Activated naive CD8-positive, alpha-beta T cell treated with anti-CD3 and anti-CD28 coated beads for 36 hours (primary cell): ENCODE measurements at regions not wholly inside any gene's neighbourhood (a gene's known extent, or its start where the extent isn't known, plus 50 kb on each side); places are given as distances from the start of the nearest gene placed in this dataset.

Source experiments
- DNase-seq: peaks from one replicate; pipeline ENCODE4 v3.0.0; 2021
- H3K27ac Mint-ChIP-seq: one replicate; pipeline ENCODE4 v1.8.0; 2022; ENCODE audit warnings: mild to moderate bottlenecking, moderate library complexity, mixed read lengths
- H3K27me3 Mint-ChIP-seq: one replicate; pipeline ENCODE4 v1.8.0; 2022; ENCODE audit warnings: mild to moderate bottlenecking, mixed read lengths
- H3K36me3 Mint-ChIP-seq: one replicate; pipeline ENCODE4 v1.8.0; 2021; ENCODE audit warnings: mild to moderate bottlenecking, mixed read lengths
- H3K4me1 Mint-ChIP-seq: one replicate; pipeline ENCODE4 v1.8.0; 2021; ENCODE audit warnings: mixed read lengths
- H3K4me3 Mint-ChIP-seq: one replicate; pipeline ENCODE4 v1.8.0; 2022; ENCODE audit warnings: mild to moderate bottlenecking, moderate library complexity, mixed read lengths
- H3K9me3 Mint-ChIP-seq: one replicate; pipeline ENCODE4 v1.8.0; 2022; ENCODE audit warnings: mixed read lengths

- Mint-ChIP-seq H3K4me3 (no peak overlapping the region), H3K27me3 (no peaks in the 10 kb centered on the region), H3K27ac (no peak overlapping the region), H3K4me1 (no peaks in the 10 kb centered on the region), H3K36me3 (no peaks in the 10 kb centered on the region), H3K9me3 (peaks cover 1% of the 10 kb centered on the region)
- no peak for DNase-seq
Observed at GRCh38 chr18:41602034-41602433, 353.0 kb upstream of the PIK3C3 start.

GRCh38 chr18:41600693-41601391, 354.2 kb upstream of the PIK3C3 start:
- H3K27me3 Mint-ChIP-seq: no peaks in the 10 kb centered on the region
- H3K9me3 Mint-ChIP-seq: peaks cover 1% of the 10 kb centered on the region
- H3K36me3 Mint-ChIP-seq: no peaks in the 10 kb centered on the region
- no peaks in the 10 kb centered on the region for H3K4me1 Mint-ChIP-seq
- no peak overlapping the region for H3K4me3 Mint-ChIP-seq
- H3K27ac Mint-ChIP-seq: no peak overlapping the region
- no peak for DNase-seq

GRCh38 chr18:41599466-41599865, 355.6 kb upstream of the PIK3C3 start:
- no peaks in the 10 kb centered on the region for H3K36me3 Mint-ChIP-seq
- no peak overlapping the region for H3K4me3 Mint-ChIP-seq
- H3K4me1 Mint-ChIP-seq: no peaks in the 10 kb centered on the region
- DNase-seq: no peak
- no peak overlapping the region for H3K27ac Mint-ChIP-seq
- H3K27me3 Mint-ChIP-seq: no peaks in the 10 kb centered on the region
- H3K9me3 Mint-ChIP-seq: no peaks in the 10 kb centered on the region

GRCh38 chr18:41594582-41594981, 360.5 kb upstream of the PIK3C3 start:
- Mint-ChIP-seq H3K9me3 (no peaks in the 10 kb centered on the region), H3K27me3 (no peaks in the 10 kb centered on the region), H3K36me3 (no peaks in the 10 kb centered on the region), H3K4me1 (no peaks in the 10 kb centered on the region), H3K4me3 (no peak overlapping the region), H3K27ac (no peak overlapping the region)
- DNase-seq: no peak

GRCh38 chr18:41593171-41593675, 361.8 kb upstream of the PIK3C3 start:
- DNase-seq: no peak
- Mint-ChIP-seq H3K27me3 (no peaks in the 10 kb centered on the region), H3K4me3 (no peak overlapping the region), H3K27ac (no peak overlapping the region), H3K9me3 (no peaks in the 10 kb centered on the region), H3K4me1 (no peaks in the 10 kb centered on the region), H3K36me3 (no peaks in the 10 kb centered on the region)

GRCh38 chr18:41587976-41588375, 367.1 kb upstream of the PIK3C3 start:
- H3K4me3 Mint-ChIP-seq: no peak overlapping the region
- H3K36me3 Mint-ChIP-seq: no peaks in the 10 kb centered on the region
- no peaks in the 10 kb centered on the region for H3K9me3 Mint-ChIP-seq
- H3K27ac Mint-ChIP-seq: no peak overlapping the region
- H3K27me3 Mint-ChIP-seq: no peaks in the 10 kb centered on the region
- no peaks in the 10 kb centered on the region for H3K4me1 Mint-ChIP-seq
- DNase-seq: no peak

GRCh38 chr18:41585512-41585911, 369.5 kb upstream of the PIK3C3 start:
- H3K27ac Mint-ChIP-seq: no peak overlapping the region
- no peaks in the 10 kb centered on the region for H3K36me3 Mint-ChIP-seq
- no peaks in the 10 kb centered on the region for H3K9me3 Mint-ChIP-seq
- no peak for DNase-seq
- H3K4me1 Mint-ChIP-seq: no peaks in the 10 kb centered on the region
- no peaks in the 10 kb centered on the region for H3K27me3 Mint-ChIP-seq
- no peak overlapping the region for H3K4me3 Mint-ChIP-seq

GRCh38 chr18:41579185-41579584, 375.8 kb upstream of the PIK3C3 start:
- H3K27ac Mint-ChIP-seq: no peak overlapping the region

GRCh38 chr18:41577529-41577928, 377.5 kb upstream of the PIK3C3 start:
- no peak for DNase-seq
- Mint-ChIP-seq H3K27me3 (no peaks in the 10 kb centered on the region), H3K9me3 (no peaks in the 10 kb centered on the region), H3K27ac (no peak overlapping the region), H3K4me1 (no peaks in the 10 kb centered on the region), H3K36me3 (no peaks in the 10 kb centered on the region), H3K4me3 (no peak overlapping the region)

More at GRCh38 chr18:41579185-41579584, 375.8 kb upstream of the PIK3C3 start:
- no peak for DNase-seq
- H3K4me3 Mint-ChIP-seq: no peak overlapping the region
- H3K27me3 Mint-ChIP-seq: no peaks in the 10 kb centered on the region
- H3K36me3 Mint-ChIP-seq: no peaks in the 10 kb centered on the region
- no peaks in the 10 kb centered on the region for H3K4me1 Mint-ChIP-seq
- H3K9me3 Mint-ChIP-seq: no peaks in the 10 kb centered on the region

GRCh38 chr18:41576643-41577042, 378.4 kb upstream of the PIK3C3 start:
- Mint-ChIP-seq H3K27me3 (no peaks in the 10 kb centered on the region), H3K4me1 (no peaks in the 10 kb centered on the region)

GRCh38 chr18:41569867-41570266, 385.2 kb upstream of the PIK3C3 start:
- no peaks in the 10 kb centered on the region for H3K27me3 Mint-ChIP-seq
- no peak overlapping the region for H3K4me3 Mint-ChIP-seq
- no peak for DNase-seq
- H3K9me3 Mint-ChIP-seq: no peaks in the 10 kb centered on the region
- no peak overlapping the region for H3K27ac Mint-ChIP-seq
- H3K36me3 Mint-ChIP-seq: no peaks in the 10 kb centered on the region
- no peaks in the 10 kb centered on the region for H3K4me1 Mint-ChIP-seq

More at GRCh38 chr18:41576643-41577042, 378.4 kb upstream of the PIK3C3 start:
- Mint-ChIP-seq H3K9me3 (no peaks in the 10 kb centered on the region), H3K27ac (no peak overlapping the region), H3K36me3 (no peaks in the 10 kb centered on the region), H3K4me3 (no peak overlapping the region)
- DNase-seq: no peak

GRCh38 chr18:41561961-41562360, 393.1 kb upstream of the PIK3C3 start:
- no peak for DNase-seq
- no peaks in the 10 kb centered on the region for H3K27me3 Mint-ChIP-seq
- H3K27ac Mint-ChIP-seq: no peak overlapping the region
- no peaks in the 10 kb centered on the region for H3K36me3 Mint-ChIP-seq
- no peak overlapping the region for H3K4me3 Mint-ChIP-seq
- no peaks in the 10 kb centered on the region for H3K4me1 Mint-ChIP-seq
- no peaks in the 10 kb centered on the region for H3K9me3 Mint-ChIP-seq

GRCh38 chr18:41558715-41559114, 396.3 kb upstream of the PIK3C3 start:
- Mint-ChIP-seq H3K27me3 (no peaks in the 10 kb centered on the region), H3K4me1 (no peaks in the 10 kb centered on the region), H3K27ac (no peak overlapping the region), H3K36me3 (no peaks in the 10 kb centered on the region), H3K9me3 (no peaks in the 10 kb centered on the region), H3K4me3 (no peak overlapping the region)
- no peak for DNase-seq

- H3K27ac Mint-ChIP-seq: no peak overlapping the region
- H3K27me3 Mint-ChIP-seq: no peaks in the 10 kb centered on the region
- no peaks in the 10 kb centered on the region for H3K4me1 Mint-ChIP-seq
- H3K36me3 Mint-ChIP-seq: no peaks in the 10 kb centered on the region
- H3K9me3 Mint-ChIP-seq: no peaks in the 10 kb centered on the region
- no peak overlapping the region for H3K4me3 Mint-ChIP-seq
- DNase-seq: no peak
Observed at GRCh38 chr18:41553716-41554115, 401.3 kb upstream of the PIK3C3 start.

GRCh38 chr18:41548521-41549260, 406.3 kb upstream of the PIK3C3 start:
- no peaks in the 10 kb centered on the region for H3K9me3 Mint-ChIP-seq
- no peak overlapping the region for H3K27ac Mint-ChIP-seq
- H3K27me3 Mint-ChIP-seq: no peaks in the 10 kb centered on the region
- no peak for DNase-seq
- H3K36me3 Mint-ChIP-seq: no peaks in the 10 kb centered on the region
- H3K4me1 Mint-ChIP-seq: no peaks in the 10 kb centered on the region
- no peak overlapping the region for H3K4me3 Mint-ChIP-seq
